Common myeloid progenitor, CD34-positive (primary cell): ENCODE measurements at regions not wholly inside any gene's neighbourhood (a gene's known extent, or its start where the extent isn't known, plus 50 kb on each side); places are given as distances from the start of the nearest gene placed in this dataset.
"Not testable (repeated sequence)": the region's sequence is repeated elsewhere in the genome, so short reads cannot be mapped to it uniquely, and the experiment has no call there.

Source experiments
- CTCF ChIA-PET: fragments of 350-600 bp; sonication (Branson Sonifier 250); formaldehyde crosslinking; loops from one replicate; lab custom pipeline; 2021; ENCODE audit warnings: antibody characterized with exemption; lab: Charles Lee
- POLR2A ChIA-PET: fragments of 350-600 bp; sonication (Branson Sonifier 250); formaldehyde crosslinking; loops from one replicate; lab custom pipeline; 2021; ENCODE audit warnings: antibody characterized with exemption; lab: Charles Lee
- DNase-seq, 3 donors: peaks; one replicate each; pipeline versions ENCODE4 v3.0.0 to v3.0.0-alpha.2; 2013
- H3K27ac ChIP-seq, 2 experiments: 1 replicate in 1 of 2; 2 replicates in 1 of 2; pipeline ENCODE4 v1.7.0; 2013; ENCODE audit warnings: inconsistent platforms in 2 of 2, low read length in 2 of 2, mild to moderate bottlenecking in 2 of 2, low read depth in 1 of 2, moderate library complexity in 1 of 2; ENCODE audit not compliant: severe bottlenecking in 2 of 2, insufficient read depth in 1 of 2, poor library complexity in 1 of 2
- H3K27me3 ChIP-seq, 5 experiments: replicated peaks in 2 of 5; 1 replicate in 3 of 5; 2 replicates in 2 of 5; pipeline versions ENCODE4 v1.6.1 to v1.7.0; 2013; ENCODE audit warnings: low read length in 4 of 5, mild to moderate bottlenecking in 2 of 5, moderate library complexity in 2 of 5, inconsistent platforms in 1 of 5; ENCODE audit not compliant: insufficient read depth in 5 of 5, control insufficient read depth in 4 of 5
- H3K36me3 ChIP-seq, 4 experiments: 1 replicate in 2 of 4; 2 replicates in 2 of 4; pipeline versions ENCODE4 v1.6.1 to v1.7.0; 2013; ENCODE audit warnings: low read length in 3 of 4, control low read depth in 1 of 4, mild to moderate bottlenecking in 1 of 4; ENCODE audit not compliant: control insufficient read depth in 4 of 4, insufficient read depth in 4 of 4
- H3K4me1 ChIP-seq, 4 experiments: 1 replicate in 3 of 4; 2 replicates in 1 of 4; pipeline versions ENCODE4 v1.6.1 to v1.7.1; 2013; ENCODE audit warnings: low read length in 3 of 4, mild to moderate bottlenecking in 3 of 4, control low read depth in 1 of 4, inconsistent platforms in 1 of 4, moderate library complexity in 1 of 4; ENCODE audit not compliant: control insufficient read depth in 4 of 4, insufficient read depth in 4 of 4; ENCODE audit errors: control extremely low read depth in 1 of 4
- H3K4me3 ChIP-seq, 7 experiments: 1 replicate in 4 of 7; 2 replicates in 3 of 7; pipeline versions ENCODE4 v1.5.1 to v1.7.0; 2013; ENCODE audit warnings: mild to moderate bottlenecking in 7 of 7, low read length in 6 of 7, moderate library complexity in 6 of 7, inconsistent platforms in 2 of 7, low read depth in 2 of 7, control low read depth in 1 of 7; ENCODE audit not compliant: insufficient read depth in 4 of 7, control insufficient read depth in 1 of 7; ENCODE audit errors: extremely low read depth in 1 of 7
- H3K9me3 ChIP-seq, 5 experiments: 1 replicate in 4 of 5; 2 replicates in 1 of 5; pipeline versions ENCODE4 v1.6.1 to v1.7.1; 2013; ENCODE audit warnings: low read length in 4 of 5, mild to moderate bottlenecking in 2 of 5, inconsistent platforms in 1 of 5, low read depth in 1 of 5, moderate library complexity in 1 of 5; ENCODE audit not compliant: control insufficient read depth in 4 of 5, insufficient read depth in 2 of 5; ENCODE audit errors: control extremely low read depth in 1 of 5
- WGBS: methylation state at CpG from one replicate; pipeline ENCODE4 v1.1.5; 2013; ENCODE audit not compliant: insufficient coverage; 5-methylcytosine and 5-hydroxymethylcytosine counted together

DNA sequence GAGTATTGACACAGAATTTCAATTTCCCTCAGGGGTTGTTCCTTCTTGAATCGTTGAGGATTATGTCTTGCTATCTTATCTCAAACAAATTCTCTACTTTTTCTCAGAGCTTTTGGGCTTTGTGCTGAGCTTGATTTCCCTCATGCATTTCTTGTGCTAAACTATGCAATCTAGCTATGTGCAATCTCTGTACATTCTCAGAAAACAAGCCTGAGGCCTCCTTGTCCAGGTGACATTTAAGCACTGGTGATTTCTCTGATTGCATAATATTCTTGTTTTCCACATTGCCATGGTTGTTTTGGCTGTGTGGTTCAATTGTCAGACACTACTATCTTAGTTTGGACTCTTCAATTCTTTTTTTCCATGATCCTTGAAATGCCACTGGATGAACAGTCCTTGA, 81.2 kb upstream of the MAN1A1 start:
- Histone ChIP-seq H3K9me3 (no peaks in the 10 kb centered on the region), H3K4me1 (no peaks in the 10 kb centered on the region), H3K36me3 (no peaks in the 10 kb centered on the region), H3K27ac (no peak overlapping the region), H3K4me3 (no peak overlapping the region), H3K27me3 (no peaks in the 10 kb centered on the region)
- WGBS = 100% methylated on average over 1 of the region's 1 CpG
- no peak for DNase-seq
- POLR2A ChIA-PET = no interaction called here
- CTCF ChIA-PET = interaction anchor here (1.0 kb wide), 1 partner anchor 8 kb away, joined by 3 read pairs; no protein-coding TSS in a partner anchor

GRCh38 chr6:119428633-119429032, 79.1 kb upstream of the MAN1A1 start:
- POLR2A ChIA-PET = no interaction called here
- CTCF ChIA-PET = no interaction called here
- Histone ChIP-seq H3K27ac (no peak overlapping the region), H3K4me1 (no peaks in the 10 kb centered on the region), H3K4me3 (no peak overlapping the region), H3K36me3 (no peaks in the 10 kb centered on the region), H3K27me3 (no peaks in the 10 kb centered on the region), H3K9me3 (peaks cover 0 to 10% (median 0%) of the 10 kb centered on the region in 5 experiments)
- DNase-seq = no peak

DNA sequence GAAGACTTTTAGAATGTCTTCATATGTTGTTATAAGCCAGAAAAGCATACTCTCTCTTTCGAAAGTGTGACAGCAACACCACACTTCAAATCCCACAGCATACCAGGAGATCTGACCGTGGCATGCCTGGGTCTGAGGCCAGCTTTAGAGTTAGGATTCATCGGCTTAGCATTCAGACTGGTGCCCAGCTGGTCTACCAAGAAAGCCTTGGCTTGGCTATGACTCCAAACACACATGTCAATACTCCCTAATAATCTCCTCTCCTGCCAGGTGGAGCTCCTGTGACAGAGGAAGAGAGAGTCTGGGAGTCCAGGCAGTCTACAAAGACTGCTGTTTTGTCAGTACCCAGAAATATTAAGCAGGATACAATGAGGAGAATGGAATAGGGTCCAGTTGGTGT, 77.1 kb upstream of the MAN1A1 start:
- POLR2A ChIA-PET = no interaction called here
- Histone ChIP-seq H3K36me3 (no peaks in the 10 kb centered on the region), H3K4me1 (no peaks in the 10 kb centered on the region), H3K27me3 (no peaks in the 10 kb centered on the region), H3K9me3 (peaks cover 0 to 21% (median 0%) of the 10 kb centered on the region in 5 experiments), H3K27ac (no peak overlapping the region), H3K4me3 (no peak overlapping the region)
- CTCF ChIA-PET = no interaction called here
- no CpG with 5 or more reads among the region's 3 CpGs for WGBS
- no peak for DNase-seq

DNA sequence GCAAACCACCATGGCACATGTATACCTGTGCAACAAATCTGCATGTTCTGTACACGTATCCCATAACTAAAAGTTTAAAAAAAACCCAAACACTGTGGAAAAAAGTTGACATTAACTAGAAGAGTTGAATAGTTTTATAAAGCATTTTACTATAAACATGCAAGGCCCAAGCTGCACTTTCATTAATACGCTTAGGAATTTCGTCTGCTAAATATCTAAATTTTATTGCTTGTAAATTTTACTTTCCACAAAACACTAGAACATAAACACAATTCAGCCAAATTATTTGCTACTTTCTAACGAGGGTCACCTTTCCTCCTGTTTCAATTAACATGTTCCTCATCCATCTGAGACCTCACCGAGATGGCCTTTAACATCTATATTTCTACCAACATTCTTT, 74.4 kb upstream of the MAN1A1 start:
- CTCF ChIA-PET = no interaction called here
- Histone ChIP-seq H3K4me1 (no peaks in the 10 kb centered on the region), H3K4me3 (no peak overlapping the region), H3K27ac (no peak overlapping the region), H3K36me3 (no peaks in the 10 kb centered on the region), H3K9me3 (peaks cover 0 to 25% (median 0%) of the 10 kb centered on the region in 5 experiments), H3K27me3 (no peaks in the 10 kb centered on the region)
- 100% methylated on average over 3 of the region's 5 CpGs for WGBS
- POLR2A ChIA-PET = no interaction called here
- no peak for DNase-seq

- H3K27me3 ChIP-seq, POLR2A ChIA-PET, DNase-seq, H3K27ac ChIP-seq, CTCF ChIA-PET, H3K4me3 ChIP-seq, H3K36me3 ChIP-seq, H3K4me1 ChIP-seq: not testable (repeated sequence)
- H3K9me3 ChIP-seq = peaks cover 0 to 40% (median 6%) of the 10 kb centered on the region in 5 experiments
- 88% methylated on average over 1 of the region's 2 CpGs for WGBS
These were observed 68.5 kb upstream of the MAN1A1 start for GRCh38 chr6:119418084-119418483.

DNA sequence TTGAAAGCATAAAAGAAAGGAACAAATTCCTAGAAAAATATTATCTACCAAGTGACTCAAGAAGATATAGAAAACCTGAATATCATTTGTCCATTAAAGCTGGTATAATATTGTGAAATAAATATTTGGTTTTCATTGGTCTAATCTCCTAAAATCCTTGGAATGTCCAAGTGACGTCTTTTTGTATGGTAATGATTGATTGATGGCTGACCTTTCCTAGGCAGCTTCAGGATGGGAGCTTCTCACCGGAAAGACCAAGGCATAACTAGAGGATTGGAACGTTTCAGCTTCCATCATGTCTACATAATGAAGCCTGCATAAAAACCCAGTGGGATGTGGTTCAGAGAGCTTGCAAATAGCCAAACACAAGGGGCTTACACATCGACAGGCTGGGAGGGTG, 57.6 kb upstream of the MAN1A1 start:
- Histone ChIP-seq H3K36me3 (no peaks in the 10 kb centered on the region), H3K4me1 (no peaks in the 10 kb centered on the region), H3K4me3 (no peak overlapping the region), H3K27ac (no peak overlapping the region), H3K27me3 (no peaks in the 10 kb centered on the region), H3K9me3 (no peaks in the 10 kb centered on the region)
- 100% methylated on average over 1 of the region's 4 CpGs for WGBS
- POLR2A ChIA-PET = no interaction called here
- CTCF ChIA-PET = interaction anchor here (0.6 to 1.1 kb wide), 3 partner anchors 9 to 1798 kb away, joined by 3 to 5 read pairs (median 3); no protein-coding TSS in a partner anchor
- DNase-seq = no peak

GRCh38 chr6:119405114-119405513, 55.6 kb upstream of the MAN1A1 start:
- POLR2A ChIA-PET, DNase-seq, H3K4me1 ChIP-seq, H3K36me3 ChIP-seq, H3K4me3 ChIP-seq, CTCF ChIA-PET, H3K27me3 ChIP-seq, H3K9me3 ChIP-seq, H3K27ac ChIP-seq: not testable (repeated sequence)
- WGBS = no CpG with 5 or more reads among the region's 2 CpGs
